ENCODE measurements at regions not wholly inside any gene's neighbourhood (a gene's known extent, or its start where the extent isn't known, plus 50 kb on each side); places are given as distances from the start of the nearest gene placed in this dataset.

DNA sequence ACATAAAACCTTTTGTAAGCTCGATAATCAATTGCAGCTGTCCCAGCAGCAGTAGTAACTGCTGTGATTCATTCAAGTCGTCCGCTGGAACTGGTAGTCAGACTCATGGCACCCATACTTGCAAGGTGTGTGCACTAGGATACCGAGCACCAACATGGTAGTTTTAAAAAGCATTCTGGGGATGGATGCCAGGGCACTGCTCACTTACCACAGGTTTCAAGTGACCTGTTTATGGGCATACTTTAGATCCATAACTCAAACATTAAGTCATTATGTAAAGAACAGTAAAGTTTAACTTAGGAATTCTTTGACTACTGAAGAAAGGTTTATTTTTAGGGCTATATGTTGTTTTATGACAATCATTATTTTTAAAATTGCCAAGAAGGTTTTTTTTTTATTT is 2277.6 kb downstream of the MAT2B start:
- peak; percentile 2 for DNase-seq

DNA sequence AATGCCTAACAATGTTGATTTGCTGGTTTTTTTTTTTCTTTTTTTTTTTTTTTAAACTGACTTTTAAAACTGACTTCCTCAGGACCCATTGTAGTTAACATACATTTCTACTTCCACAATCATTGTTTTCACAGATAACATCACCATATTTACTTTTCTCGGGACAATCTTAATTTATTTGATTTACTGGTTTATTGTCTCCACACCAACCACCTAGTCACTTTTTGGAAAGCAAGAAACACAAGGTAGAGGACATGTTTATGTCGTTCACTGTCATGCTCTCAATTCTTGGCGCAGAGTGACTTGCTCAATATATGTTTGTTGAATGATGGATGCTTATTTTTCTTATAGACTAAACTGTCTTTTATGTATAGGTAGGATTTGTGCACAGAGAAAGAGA is 2280.7 kb downstream of the MAT2B start:
- no peak for DNase-seq

DNA sequence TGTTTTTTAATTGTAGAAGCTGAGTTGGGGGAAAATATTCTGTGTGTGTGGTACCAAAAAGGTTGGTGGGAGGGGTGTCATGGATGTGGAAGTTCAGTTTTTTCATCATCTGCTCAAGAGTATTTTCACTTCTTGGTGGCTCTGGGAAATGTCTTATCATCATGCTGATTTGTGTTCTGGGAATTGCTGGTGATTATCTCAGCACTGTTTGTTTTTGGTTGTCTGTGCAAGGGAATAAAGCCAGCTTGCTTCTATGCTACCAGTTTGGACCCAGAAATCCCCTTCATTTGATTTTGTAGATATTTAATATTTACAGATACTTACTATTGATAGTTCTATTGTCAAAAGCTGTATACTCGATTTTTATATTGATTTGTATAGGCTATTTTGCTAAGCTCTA is 2289.7 kb downstream of the MAT2B start:
- DNase-seq: no peak

DNA sequence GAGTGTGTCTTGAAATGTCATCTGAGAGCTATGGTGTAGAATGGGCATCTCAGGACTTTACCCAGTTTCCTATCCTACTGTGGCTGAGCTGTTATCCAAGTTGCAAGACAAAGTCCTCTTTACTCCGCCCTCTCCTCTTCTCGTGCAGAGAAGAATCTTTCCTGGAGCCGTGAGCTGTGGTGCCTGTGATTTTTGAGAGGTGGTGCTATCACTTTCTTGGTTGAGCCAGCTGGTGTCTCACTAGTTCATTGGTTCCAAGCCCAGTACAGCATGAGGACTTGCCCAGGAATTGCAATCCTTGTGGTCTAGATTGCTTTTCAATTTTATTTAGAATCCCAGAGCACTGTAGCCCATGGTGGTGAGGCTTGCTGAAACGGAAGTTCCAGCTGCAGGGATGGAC is 2300.3 kb downstream of the MAT2B start:
- no peak for DNase-seq

DNA sequence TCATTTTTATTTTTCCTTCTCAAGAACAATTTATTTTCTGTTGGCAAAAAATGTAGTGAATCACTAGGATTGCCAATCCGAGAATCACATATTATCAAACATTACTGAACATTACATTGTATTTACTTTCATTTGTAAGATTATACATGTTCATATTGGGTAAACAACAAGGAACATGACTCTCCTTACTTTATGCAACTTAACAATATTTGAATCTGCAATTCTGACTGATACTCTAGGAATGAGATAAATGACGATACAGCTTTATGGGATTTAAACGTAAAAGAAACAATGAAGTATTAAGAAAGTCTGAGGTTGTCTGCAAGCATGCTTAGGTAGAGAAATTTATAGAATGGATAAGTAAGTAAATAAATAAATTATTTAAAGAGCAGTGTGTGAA is 2302.9 kb downstream of the MAT2B start:
- DNase-seq: no peak

DNA sequence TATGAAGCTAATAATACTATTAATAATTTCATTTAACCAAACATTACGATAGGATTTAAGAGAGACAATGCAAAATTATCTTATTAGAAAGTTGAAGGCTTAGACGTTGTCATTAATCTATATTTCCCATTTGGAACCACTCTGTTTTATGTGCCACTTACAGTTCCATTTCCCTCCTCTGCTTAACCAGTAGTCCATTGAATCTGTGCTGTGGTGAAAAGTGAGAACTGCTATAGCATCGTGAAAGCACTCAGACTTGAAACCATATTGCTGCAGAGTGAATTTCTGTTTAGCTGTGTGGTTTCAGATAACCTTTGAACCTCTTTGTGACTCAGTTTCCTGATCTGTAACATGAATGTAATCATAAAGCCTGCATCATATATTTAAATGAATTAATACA is 2304.5 kb downstream of the MAT2B start:
- no peak for DNase-seq

DNA sequence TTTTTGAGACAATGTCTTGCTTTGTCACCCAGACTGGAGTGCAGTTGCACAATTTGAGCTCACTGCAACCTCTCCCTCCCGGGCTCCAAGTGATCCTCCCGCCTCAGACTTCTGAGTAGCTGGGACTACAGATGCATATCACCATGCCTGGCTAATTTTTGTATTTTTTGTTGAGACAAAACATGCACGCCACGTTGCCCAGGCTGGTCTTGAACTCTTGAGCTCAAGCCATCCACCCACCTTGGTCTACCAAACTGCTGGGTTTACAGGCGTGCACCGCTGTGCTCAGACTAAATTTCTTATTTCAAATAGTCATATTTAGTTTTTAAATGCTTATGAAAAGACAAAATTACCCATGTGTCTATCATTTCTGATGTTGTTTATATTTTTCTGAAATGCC is 2324.1 kb downstream of the MAT2B start:
- DNase-seq: no peak

DNA sequence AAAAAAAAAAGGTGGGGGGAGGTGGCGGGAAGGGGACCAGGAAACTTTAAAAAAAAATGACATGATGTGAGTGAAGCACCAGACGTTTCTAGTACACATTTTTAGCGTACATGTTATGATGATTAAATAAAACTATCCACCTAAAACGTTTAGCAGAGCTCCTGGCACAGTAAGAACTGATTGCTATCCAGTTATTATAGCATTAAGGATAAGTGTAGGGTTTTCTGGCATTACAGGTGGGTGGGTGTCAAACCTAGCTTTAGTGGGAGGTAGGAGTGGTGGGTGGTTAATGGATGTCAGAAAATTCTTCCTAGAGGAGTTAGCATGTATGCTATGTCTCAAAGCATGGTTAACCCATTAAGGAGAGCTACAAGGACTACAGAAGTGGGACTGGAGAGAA is 2329.5 kb downstream of the MAT2B start:
- no peak for DNase-seq

DNA sequence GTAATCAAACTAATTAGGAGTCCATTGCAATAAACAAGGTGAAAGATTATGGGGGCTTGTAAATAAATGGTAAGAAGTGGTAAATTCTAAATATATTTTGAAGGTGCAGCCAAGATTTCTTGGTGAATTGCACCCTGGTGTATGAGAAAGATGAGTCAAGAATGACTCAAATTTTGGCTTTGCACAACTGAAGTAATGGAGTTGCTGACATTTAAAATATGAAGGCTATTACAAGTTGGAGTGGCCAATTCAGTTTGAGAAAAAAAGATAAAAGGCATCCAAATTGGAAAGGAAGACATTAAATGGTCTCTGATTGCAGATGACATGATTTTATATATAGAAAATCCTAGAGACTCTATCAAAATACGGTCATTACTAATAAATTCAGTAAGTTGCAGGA is 2330.6 kb downstream of the MAT2B start:
- DNase-seq: no peak

DNA sequence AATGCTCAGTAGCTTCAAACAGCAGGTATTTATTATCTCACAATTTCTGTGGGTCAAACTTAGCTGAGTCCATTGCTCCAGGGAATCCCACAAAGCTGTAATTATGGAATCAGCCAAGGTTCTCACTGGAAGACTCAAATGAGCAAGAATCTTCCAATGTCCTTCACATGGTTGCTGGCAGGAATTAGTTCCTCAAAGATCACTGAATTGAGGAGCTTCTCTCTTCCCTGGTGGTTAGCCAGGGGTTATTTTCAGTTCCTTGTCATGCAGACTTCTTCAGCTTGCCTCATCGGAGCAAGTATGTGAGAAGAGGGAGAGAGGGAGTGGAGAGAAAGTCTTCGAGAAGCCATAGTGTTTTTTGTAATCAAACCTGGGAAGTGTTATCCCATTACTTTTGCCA is 2331.9 kb downstream of the MAT2B start:
- no peak for DNase-seq

DNA sequence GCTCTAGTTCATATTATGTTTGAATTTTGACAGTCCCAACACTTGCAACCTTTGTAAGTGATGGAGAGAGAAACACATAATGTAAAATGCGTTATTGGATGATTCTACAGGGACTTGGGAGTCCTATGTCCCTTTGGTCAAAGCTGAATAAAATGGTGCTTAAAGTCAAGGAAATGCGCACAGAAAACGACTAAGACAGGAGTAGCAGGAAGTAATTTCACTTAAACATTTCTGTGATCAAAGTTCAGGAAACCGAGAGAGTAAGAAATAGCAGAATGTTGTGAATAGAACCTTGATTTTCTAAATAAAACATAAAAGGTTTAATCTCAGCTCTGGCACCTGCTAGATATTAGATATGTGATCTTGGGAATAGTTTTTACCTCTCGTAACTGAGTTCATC is 2339.2 kb downstream of the MAT2B start:
- no peak for DNase-seq

DNA sequence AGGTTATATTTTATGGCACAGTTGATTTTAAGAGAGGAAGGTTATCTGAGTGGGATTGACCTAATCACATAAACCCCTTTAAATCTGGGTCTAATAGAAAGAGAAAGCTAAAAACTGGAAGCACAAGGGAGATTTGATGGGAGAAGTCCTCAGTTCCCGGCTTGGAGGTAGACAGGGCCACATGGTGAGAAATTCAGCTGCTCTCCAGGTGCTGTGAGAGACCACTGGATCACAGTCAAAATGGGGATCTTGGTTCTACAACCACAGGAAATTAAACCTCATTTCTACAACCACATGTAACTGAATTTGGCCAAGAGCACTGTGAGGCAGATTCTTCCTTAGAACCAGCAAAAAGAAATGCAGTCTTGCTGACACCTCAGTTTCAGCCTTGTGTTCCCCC is 2352.7 kb downstream of the MAT2B start:
- no peak for DNase-seq

DNA sequence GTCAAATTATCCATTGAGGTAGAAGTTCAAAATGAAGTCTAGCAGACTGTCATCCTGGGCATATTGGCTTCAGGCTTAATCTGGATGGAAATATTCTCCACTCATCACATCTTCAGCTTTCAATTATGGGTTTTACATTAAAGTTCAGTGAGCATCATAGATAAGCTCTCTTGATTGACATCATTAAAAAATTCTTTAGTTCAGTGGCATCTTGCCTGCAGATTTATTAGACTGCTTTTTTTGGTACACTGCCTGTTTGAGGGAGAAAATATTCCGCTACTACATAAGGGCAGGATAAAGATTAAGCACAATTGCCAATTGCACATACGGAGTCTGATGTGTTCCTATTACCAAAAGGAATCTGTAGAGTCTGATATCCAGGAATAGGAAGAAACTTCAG is 2353.8 kb downstream of the MAT2B start:
- DNase-seq: no peak

DNA sequence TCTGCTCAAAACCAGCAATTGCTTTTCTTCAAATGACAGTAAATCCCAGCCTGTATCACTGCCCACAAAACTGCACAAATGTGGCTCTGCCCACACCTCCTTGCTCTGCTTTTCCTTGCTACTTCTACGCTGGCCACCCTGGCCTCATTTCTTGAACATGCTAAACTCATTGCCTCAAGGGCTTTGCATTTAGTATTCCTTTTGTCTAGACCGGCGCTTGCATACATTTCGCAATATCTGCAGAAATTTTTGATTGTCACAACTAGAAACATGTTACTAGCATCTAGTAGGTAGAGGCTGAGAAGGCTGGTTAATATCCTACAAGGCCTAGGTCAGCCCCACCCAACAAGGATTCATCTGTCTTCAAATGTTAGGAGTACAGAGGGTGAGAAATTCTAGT is 2357.8 kb downstream of the MAT2B start:
- DNase-seq: no peak

DNA sequence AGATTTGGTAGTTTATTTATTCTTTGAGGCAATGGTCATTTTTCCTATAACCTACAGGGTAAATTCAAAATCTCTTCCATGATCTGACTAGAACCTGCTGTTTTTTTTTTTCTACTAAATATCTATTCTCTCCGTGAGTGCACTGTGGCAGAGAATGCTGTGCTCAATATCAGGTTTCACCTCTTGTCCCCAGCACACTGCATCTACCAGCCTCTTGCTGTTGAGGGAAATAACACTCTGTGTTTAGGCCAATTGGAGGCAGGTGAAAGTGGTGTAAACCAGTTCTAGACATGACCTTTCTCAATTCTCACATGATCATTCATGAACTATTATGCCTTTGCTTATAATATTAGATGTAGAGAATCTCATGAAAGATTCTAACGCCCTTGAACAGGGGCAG is 2365.9 kb downstream of the MAT2B start:
- no peak for DNase-seq

DNA sequence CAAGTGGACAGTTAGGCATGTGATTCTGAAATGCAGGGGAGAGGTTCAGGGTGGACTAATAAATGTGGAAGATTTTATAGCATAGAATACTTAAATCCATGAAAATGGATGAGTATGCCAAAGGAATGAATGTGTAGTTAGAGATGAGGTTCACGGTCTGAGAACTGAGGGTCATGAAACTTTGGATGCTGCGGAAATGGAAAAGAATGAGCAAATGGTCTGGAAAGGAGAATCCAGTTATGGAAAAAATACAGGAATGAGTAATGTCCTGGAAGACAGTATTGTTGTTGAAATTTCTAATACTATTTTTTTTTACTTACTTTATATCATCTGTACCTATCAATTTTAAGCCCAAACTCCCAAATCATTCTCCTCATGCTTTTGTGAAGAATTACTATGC is 2369.4 kb downstream of the MAT2B start:
- no peak for DNase-seq

DNA sequence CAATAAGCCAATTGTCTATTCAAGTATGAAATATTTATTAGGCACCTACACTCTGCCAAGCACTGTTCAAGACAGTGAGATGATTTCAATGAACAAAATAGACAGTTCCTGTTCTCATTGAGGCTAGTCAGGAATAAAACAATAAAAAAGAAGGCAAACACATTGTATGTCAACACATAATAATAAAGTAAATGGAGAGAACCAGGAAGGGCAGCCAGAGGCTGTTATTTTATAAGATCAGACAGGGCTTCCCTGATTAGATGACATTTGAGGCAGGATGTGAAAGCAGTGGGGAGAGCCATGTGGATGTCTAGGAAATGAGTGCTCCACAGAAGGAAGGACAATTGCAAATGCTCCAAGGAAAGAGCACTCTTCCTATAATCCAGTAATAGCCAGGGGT is 2371.1 kb downstream of the MAT2B start:
- no peak for DNase-seq

DNA sequence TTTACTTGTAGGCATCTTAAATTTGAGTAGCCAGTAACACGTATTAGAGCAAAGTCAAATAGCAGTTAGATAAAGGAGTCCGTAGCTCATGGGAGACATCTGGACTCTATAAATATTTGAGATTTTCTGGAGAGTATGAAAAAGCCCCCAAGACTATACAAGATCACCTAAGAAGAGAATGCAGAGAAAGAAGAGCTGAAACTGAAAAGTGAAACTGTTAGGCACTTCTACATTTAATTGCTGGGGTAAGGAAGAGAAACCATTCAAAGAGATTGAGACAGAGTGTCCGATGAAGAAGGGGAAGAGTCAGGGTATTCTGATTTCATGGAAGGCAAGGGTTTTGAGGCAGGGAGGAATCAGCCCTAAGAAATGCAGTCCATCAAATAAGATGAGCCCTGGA is 2372.1 kb downstream of the MAT2B start:
- no peak for DNase-seq

DNA sequence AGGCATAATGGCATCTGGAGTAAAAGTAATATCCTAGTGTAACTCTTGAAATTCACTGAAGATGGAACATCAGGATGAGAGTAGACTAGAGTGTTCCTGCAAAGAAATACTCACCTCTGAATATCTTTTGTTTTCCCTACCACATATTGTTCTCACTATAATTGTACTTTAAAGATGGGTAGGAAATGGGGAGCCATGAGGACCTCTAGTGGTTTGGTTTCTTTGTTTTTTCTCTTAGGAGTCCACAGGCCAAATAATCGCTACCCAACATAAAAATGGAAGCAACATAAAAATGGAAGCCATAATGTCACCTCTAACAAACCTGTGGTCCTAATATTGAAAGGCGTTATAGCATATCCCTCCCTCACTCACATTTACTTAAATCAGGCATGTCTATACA is 2375.8 kb downstream of the MAT2B start:
- DNase-seq: no peak

DNA sequence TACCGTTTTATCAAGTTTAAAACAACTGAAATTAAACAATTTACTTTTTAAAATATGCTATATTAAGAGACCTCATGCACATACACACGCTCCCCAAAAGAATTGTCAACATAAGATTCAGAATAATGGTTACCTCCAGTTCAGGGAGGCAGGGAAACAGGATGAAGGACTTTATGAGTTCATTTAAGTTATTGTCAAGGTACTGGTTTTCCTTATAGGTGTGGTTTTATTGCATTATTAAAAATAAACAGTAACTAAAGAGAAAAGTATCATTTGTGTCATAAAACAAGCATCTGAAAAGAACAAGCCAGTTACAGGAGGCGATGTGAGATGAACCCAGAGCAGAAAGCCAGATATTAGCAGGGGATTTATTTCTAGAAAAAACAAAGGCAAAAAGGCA is 2376.7 kb downstream of the MAT2B start:
- DNase-seq: no peak

DNA sequence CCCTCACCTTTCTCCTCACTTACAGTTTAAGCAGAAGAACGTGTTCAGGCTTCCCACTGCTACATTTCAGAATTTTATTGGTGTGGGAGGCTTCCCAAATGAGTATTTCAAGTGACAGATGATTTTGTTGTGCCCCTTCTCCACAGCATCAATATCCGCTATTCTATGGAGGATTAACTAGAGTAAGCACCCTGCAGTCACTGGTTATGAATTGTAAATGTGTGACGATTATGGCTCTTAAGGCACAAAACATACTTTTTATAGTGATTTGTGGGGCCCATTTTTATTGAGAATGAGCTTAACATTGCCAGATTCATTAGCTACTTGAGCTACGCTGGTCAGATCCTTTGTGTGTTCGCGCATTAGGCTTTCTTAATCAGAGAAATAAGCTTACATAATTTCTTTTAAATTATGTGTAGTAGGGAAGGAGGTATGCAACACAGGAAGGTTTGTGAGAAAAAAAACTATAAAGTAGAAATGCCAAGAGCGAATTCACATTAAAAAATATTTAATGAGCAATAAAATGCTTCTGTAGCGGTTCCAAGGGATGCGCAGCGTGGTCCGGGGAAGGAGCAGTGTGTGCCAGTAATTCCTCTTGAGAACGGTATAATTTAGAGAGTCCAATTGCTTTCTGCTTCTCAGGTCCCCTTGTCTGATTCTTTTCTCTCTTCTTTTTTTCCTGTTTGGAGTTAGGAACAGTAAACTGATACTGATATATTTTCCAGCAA is 2380.4 kb downstream of the MAT2B start:
- DNase-seq: no peak

DNA sequence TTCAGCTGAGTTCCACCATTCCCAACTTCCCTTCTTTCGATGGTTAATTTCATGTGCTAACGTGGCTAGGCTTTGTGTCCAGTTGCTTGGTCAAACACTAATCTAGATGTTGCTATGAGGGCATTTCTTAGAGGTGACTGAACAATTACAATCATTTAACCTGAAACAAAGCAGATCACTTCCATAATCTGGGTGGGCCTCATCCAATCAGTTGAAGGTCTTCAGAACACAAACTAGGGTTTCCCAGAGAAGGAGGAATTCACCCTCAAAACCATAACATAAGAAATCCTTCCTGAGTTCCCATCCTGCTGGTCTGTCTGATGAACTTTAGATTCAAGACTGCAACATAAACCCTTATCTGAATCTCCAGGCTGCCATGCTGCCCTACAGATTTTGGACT is 2381.7 kb downstream of the MAT2B start:
- DNase-seq: no peak

DNA sequence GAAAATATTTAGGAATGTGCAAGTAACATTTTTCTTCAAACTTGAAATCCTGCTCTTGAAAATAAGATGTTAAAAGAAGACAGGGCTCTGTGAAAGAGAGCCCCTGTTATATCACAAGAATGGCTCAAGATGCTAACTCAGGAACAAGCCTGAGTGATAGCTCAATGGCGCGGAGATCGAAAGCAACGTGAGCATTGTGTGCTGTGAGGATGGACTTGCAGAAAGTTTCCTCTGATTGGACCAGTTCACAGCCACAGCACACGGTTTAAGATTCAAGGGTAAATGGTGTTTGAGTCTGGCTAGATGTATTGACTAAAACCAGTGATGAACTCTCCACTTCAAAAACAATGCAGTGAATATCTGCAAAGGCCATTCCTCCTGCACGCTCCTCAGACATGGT is 2387.0 kb downstream of the MAT2B start:
- no peak for DNase-seq

DNA sequence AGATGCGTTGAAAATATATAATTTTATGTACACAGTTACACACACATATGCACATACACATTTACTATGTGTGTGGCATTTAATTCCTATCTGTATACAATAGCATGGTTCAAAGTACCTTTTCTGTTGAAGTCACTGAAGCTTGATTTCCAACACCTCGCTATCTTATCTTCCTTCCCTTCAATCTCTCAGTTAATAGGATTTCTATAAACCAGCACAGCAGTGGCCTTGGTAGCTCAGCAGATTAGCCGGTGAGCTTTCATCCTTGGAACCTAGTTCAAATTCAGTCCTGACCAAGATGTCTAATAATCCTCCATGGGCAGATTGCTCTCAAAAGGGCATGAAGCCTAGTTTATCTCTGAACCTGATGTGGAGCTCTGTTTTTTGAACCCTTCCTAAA is 2389.5 kb downstream of the MAT2B start:
- DNase-seq: no peak

DNA sequence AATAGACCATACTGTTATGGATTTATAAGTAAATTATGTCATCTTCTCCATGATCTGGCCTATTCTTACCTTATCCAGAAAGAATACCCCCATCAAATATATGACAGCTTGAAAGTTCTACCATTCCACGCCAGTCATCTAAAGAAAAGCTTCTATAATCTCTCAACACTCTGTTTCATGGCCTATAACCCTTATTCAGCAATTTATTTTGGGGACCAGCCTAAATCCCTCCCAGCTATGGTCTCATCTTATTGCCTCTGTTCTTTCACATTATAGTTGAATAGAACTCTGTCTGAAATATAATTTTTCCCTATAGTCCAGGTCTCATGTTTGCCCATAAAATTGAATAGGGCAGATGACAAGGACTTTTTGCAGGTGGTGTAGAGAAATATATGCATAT is 2387.6 kb upstream of the WWC1 start:
- DNase-seq: no peak

DNA sequence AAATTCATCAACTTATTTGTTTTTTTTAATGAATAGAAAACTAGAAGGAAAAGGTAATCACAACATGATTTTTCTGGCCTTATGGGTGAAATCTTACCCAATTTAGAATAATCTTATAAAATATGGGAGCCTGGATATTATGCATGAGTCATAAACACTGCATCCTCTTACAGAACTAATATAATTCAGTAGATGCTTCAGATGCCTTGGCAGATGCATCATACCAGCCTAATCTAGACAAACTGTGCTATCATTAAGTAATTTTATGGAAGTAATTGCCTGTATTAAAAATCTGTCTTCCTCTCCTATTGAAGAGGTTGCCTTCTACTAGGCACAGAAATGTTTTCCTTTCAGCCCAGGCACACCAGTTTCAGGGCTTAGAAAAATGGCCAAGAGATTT is 2384.6 kb upstream of the WWC1 start:
- DNase-seq: no peak
